HepG2 (cell line): ENCODE measurements at regions not wholly inside any gene's neighbourhood (a gene's known extent, or its start where the extent isn't known, plus 50 kb on each side); places are given as distances from the start of the nearest gene placed in this dataset.

Source experiments
- DPF2 ChIP-seq: sonication (generic); formaldehyde crosslinking; IDR thresholded peaks from 2 replicates; pipeline ENCODE4 v1.4.0; 2020; ENCODE audit warnings: mild to moderate bottlenecking, low read depth, missing genetic modification reagents, borderline replicate concordance
- MTA1 ChIP-seq: sonication (generic); formaldehyde crosslinking; IDR thresholded peaks from 2 replicates; pipeline ENCODE4 v1.4.0; 2020; ENCODE audit warnings: missing genetic modification reagents, mild to moderate bottlenecking, borderline replicate concordance
- NR2F1 ChIP-seq, 2 experiments: fragments of 450-650 bp in 1 of 2; formaldehyde crosslinking in 1 of 2; IDR thresholded peaks; 2 replicates each; pipeline versions ENCODE4 v1.5.0 to v1.6.1; 2016 to 2020; ENCODE audit warnings: mild to moderate bottlenecking in 1 of 2, missing compliant biosample characterization in 1 of 2, missing genetic modification reagents in 1 of 2, moderate library complexity in 1 of 2
- POLR2A ChIP-seq, 2 experiments: IDR thresholded peaks; 2 replicates each; pipeline ENCODE4 v1.6.1; 2011; ENCODE audit warnings: low read depth in 2 of 2, low read length in 2 of 2, mild to moderate bottlenecking in 1 of 2, moderate library complexity in 1 of 2; ENCODE audit not compliant: insufficient read depth in 1 of 2
- TAF1 ChIP-seq: sonication (generic); formaldehyde crosslinking; IDR thresholded peaks from 2 replicates; pipeline ENCODE4 v1.4.0; 2020; ENCODE audit warnings: missing genetic modification reagents
- ZBTB1 ChIP-seq: sonication (generic); formaldehyde crosslinking; IDR thresholded peaks from 2 replicates; pipeline ENCODE4 v1.4.0; 2020; ENCODE audit warnings: missing genetic modification reagents, borderline replicate concordance
- ZNF274 ChIP-seq: sonication (generic); formaldehyde crosslinking; IDR thresholded peaks from 2 replicates; pipeline ENCODE4 v1.5.1; 2020; ENCODE audit warnings: mild to moderate bottlenecking, missing genetic modification reagents
- ZNF335 ChIP-seq: sonication (generic); formaldehyde crosslinking; IDR thresholded peaks from 2 replicates; pipeline ENCODE4 v1.4.0; 2020; ENCODE audit warnings: missing genetic modification reagents
- ZNF33A ChIP-seq: sonication (generic); formaldehyde crosslinking; IDR thresholded peaks from 2 replicates; pipeline ENCODE4 v1.5.1; 2020; ENCODE audit warnings: missing genetic modification reagents, mild to moderate bottlenecking, moderate library complexity, borderline replicate concordance
- ZNF496 ChIP-seq: sonication (generic); formaldehyde crosslinking; IDR thresholded peaks from 2 replicates; pipeline ENCODE4 v1.8.1; 2023; ENCODE audit warnings: mild to moderate bottlenecking, moderate library complexity, missing genetic modification reagents; ENCODE audit not compliant: insufficient replicate concordance

GRCh38 chr20:56916345-56916622, 287.2 kb downstream of the TFAP2C start:
- TF ChIP-seq ZNF335 (CRISPR knock-in tag) = no peak
- TF ChIP-seq NR2F1 (CRISPR knock-in tag; IDR thresholded peaks at IDR 0.05) = no peak
- no peak for TF ChIP-seq ZNF33A (CRISPR knock-in tag)
- no peak for TF ChIP-seq ZNF274
- no peak for TF ChIP-seq TAF1
- no peak for TF ChIP-seq POLR2A (IDR thresholded peaks at IDR 0.05; ENCODE audit: insufficient read depth in 1 of 2, low read depth in 2 of 2, low read length in 2 of 2)
- TF ChIP-seq ZNF496 (CRISPR knock-in tag) = no peak
- TF ChIP-seq ZBTB1 (CRISPR knock-in tag) = no peak
- TF ChIP-seq DPF2 (CRISPR knock-in tag) = no peak
- TF ChIP-seq MTA1 (CRISPR knock-in tag) = no peak
